ENCODE measurements at regions not wholly inside any gene's neighbourhood (a gene's known extent, or its start where the extent isn't known, plus 50 kb on each side); places are given as distances from the start of the nearest gene placed in this dataset.

- Histone ChIP-seq H3K4me1 (ENCODE audit: control insufficient read depth in 2 of 2, insufficient read depth in 2 of 2, low read length in 2 of 2) (no peaks in the 10 kb centered on the region), H3K9me3 (ENCODE audit: control extremely low read depth in 1 of 3, control insufficient read depth in 2 of 3, insufficient read depth in 1 of 3, low read length in 2 of 3) (peaks cover 0 to 2% (median 0%) of the 10 kb centered on the region in 3 donors), H2AFZ (ENCODE audit: insufficient read depth, low read depth, low read length, poor library complexity, severe bottlenecking) (no peak overlapping the region), H3K36me3 (replicated peaks in 1 of 2; ENCODE audit: control extremely low read depth in 1 of 2, control insufficient read depth in 1 of 2, extremely low read depth in 1 of 2, insufficient read depth in 2 of 2, low read length in 1 of 2) (no peaks in the 10 kb centered on the region), H3K9ac (ENCODE audit: low read length) (no peak overlapping the region), H4K20me1 (ENCODE audit: control insufficient read depth, insufficient read depth, low read length, poor library complexity, severe bottlenecking) (no peaks in the 10 kb centered on the region), H3K27ac (ENCODE audit: low read length in 2 of 2) (no peak overlapping the region), H3K79me2 (ENCODE audit: control insufficient read depth, insufficient read depth, low read length) (no peaks in the 10 kb centered on the region), H3K4me2 (replicated peaks; ENCODE audit: low read depth, low read length, poor library complexity, severe bottlenecking) (no peak overlapping the region), H3K27me3 (replicated peaks in 1 of 4; ENCODE audit: control extremely low read depth in 1 of 4, control insufficient read depth in 3 of 4, insufficient read depth in 4 of 4, low read length in 3 of 4) (no peaks in the 10 kb centered on the region), H3K4me3 (ENCODE audit: control extremely low read depth in 1 of 5, extremely low read depth in 1 of 5, insufficient read depth in 1 of 5, low read depth in 2 of 5, low read length in 4 of 5) (no peak overlapping the region)
- H3K27ac Mint-ChIP-seq: no peak overlapping the region
- H3K4me3 Mint-ChIP-seq: no peak overlapping the region
- H3K9me3 Mint-ChIP-seq (ENCODE audit: insufficient read depth): peaks cover 4% of the 10 kb centered on the region
- POLR2A ChIA-PET: no interaction called here
- intact Hi-C loops (cut with micrococcal nuclease): no loop called here
- no peak for DNase-seq
- WGBS (ENCODE audit: insufficient coverage): no CpG with 5 or more reads among the region's 4 CpGs
- CTCF ChIA-PET: no interaction called here
- ATAC-seq (ENCODE audit: low read depth): no peak
- TF ChIP-seq EZH2 (IDR thresholded peaks at IDR 0.05; ENCODE audit: borderline replicate concordance, insufficient read depth, low read depth, low read length, poor library complexity, severe bottlenecking) (no peak), CTCF (IDR thresholded peaks at IDR 0.05) (no peak)
- H3K27me3 Mint-ChIP-seq: no peaks in the 10 kb centered on the region
- H3K4me1 Mint-ChIP-seq: no peaks in the 10 kb centered on the region
These were observed 948.1 kb downstream of the TMTC2 start for GRCh38 chr12:83634726-83635267.

GRCh38 chr12:83630526-83630925, 943.8 kb downstream of the TMTC2 start:
- TF ChIP-seq EZH2 (IDR thresholded peaks at IDR 0.05; ENCODE audit: borderline replicate concordance, insufficient read depth, low read depth, low read length, poor library complexity, severe bottlenecking) (no peak), CTCF (IDR thresholded peaks at IDR 0.05) (no peak)
- no peaks in the 10 kb centered on the region for H3K27me3 ChIP-seq (replicated peaks in 1 of 4; ENCODE audit: control extremely low read depth in 1 of 4, control insufficient read depth in 3 of 4, insufficient read depth in 4 of 4, low read length in 3 of 4)
- H3K27ac Mint-ChIP-seq: no peak overlapping the region
- DNase-seq (no peak), ATAC-seq (ENCODE audit: low read depth) (no peak)
- no CpG with 5 or more reads among the region's 1 CpG for WGBS (ENCODE audit: insufficient coverage)
- no peaks in the 10 kb centered on the region for H4K20me1 ChIP-seq (ENCODE audit: control insufficient read depth, insufficient read depth, low read length, poor library complexity, severe bottlenecking)
- H3K27me3 Mint-ChIP-seq: no peaks in the 10 kb centered on the region
- POLR2A ChIA-PET: no interaction called here
- H3K9me3 ChIP-seq (ENCODE audit: control extremely low read depth in 1 of 3, control insufficient read depth in 2 of 3, insufficient read depth in 1 of 3, low read length in 2 of 3): peaks cover 0 to 2% (median 0%) of the 10 kb centered on the region in 3 donors
- intact Hi-C loops (cut with micrococcal nuclease): no loop called here
- no peaks in the 10 kb centered on the region for H3K36me3 ChIP-seq (replicated peaks in 1 of 2; ENCODE audit: control extremely low read depth in 1 of 2, control insufficient read depth in 1 of 2, extremely low read depth in 1 of 2, insufficient read depth in 2 of 2, low read length in 1 of 2)
- no peak overlapping the region for H3K4me3 Mint-ChIP-seq
- H3K27ac ChIP-seq (ENCODE audit: low read length in 2 of 2): no peak overlapping the region
- H3K4me3 ChIP-seq (ENCODE audit: control extremely low read depth in 1 of 5, extremely low read depth in 1 of 5, insufficient read depth in 1 of 5, low read depth in 2 of 5, low read length in 4 of 5): no peak overlapping the region
- no peak overlapping the region for H2AFZ ChIP-seq (ENCODE audit: insufficient read depth, low read depth, low read length, poor library complexity, severe bottlenecking)
- no peaks in the 10 kb centered on the region for H3K4me1 Mint-ChIP-seq
- CTCF ChIA-PET: no interaction called here
- H3K4me1 ChIP-seq (ENCODE audit: control insufficient read depth in 2 of 2, insufficient read depth in 2 of 2, low read length in 2 of 2): no peaks in the 10 kb centered on the region
- H3K9me3 Mint-ChIP-seq (ENCODE audit: insufficient read depth): peaks cover 2% of the 10 kb centered on the region
- no peak overlapping the region for H3K4me2 ChIP-seq (replicated peaks; ENCODE audit: low read depth, low read length, poor library complexity, severe bottlenecking)
- H3K79me2 ChIP-seq (ENCODE audit: control insufficient read depth, insufficient read depth, low read length): no peaks in the 10 kb centered on the region
- no peak overlapping the region for H3K9ac ChIP-seq (ENCODE audit: low read length)

Data from B cell (primary cell).